ENCODE measurements at regions not wholly inside any gene's neighbourhood (a gene's known extent, or its start where the extent isn't known, plus 50 kb on each side); places are given as distances from the start of the nearest gene placed in this dataset.

- TF ChIP-seq CTCF (IDR thresholded peaks at IDR 0.05; ENCODE audit: low read depth, low read length, poor library complexity, severe bottlenecking) (no peak), EZH2phosphoT487 (IDR thresholded peaks at IDR 0.05; ENCODE audit: borderline replicate concordance, low read length) (no peak)
These were observed 105.9 kb downstream of the TMX3 start for GRCh38 chr18:68608851-68609490.
